ENCODE measurements at regions not wholly inside any gene's neighbourhood (a gene's known extent, or its start where the extent isn't known, plus 50 kb on each side); places are given as distances from the start of the nearest gene placed in this dataset.

- Histone ChIP-seq H3K4me3 (ENCODE audit: low read length) (no peak overlapping the region), H3K27ac (ENCODE audit: low read depth, low read length) (no peak overlapping the region), H3K9ac (ENCODE audit: low read length) (no peak overlapping the region), H3K27me3 (ENCODE audit: control insufficient read depth, insufficient read depth, low read length) (no peaks in the 10 kb centered on the region), H3K4me1 (ENCODE audit: control insufficient read depth, insufficient read depth, low read length) (no peaks in the 10 kb centered on the region), H3K36me3 (ENCODE audit: control insufficient read depth, insufficient read depth, low read length) (no peaks in the 10 kb centered on the region)
Measured at GRCh38 chr11:10916665-10917064, 58.8 kb upstream of the ZBED5 start.

- Histone ChIP-seq H3K27ac (ENCODE audit: low read depth, low read length) (no peak overlapping the region), H3K27me3 (ENCODE audit: control insufficient read depth, insufficient read depth, low read length) (no peaks in the 10 kb centered on the region), H3K9ac (ENCODE audit: low read length) (no peak overlapping the region), H3K4me1 (ENCODE audit: control insufficient read depth, insufficient read depth, low read length) (no peaks in the 10 kb centered on the region), H3K36me3 (ENCODE audit: control insufficient read depth, insufficient read depth, low read length) (no peaks in the 10 kb centered on the region), H3K4me3 (ENCODE audit: low read length) (no peak overlapping the region)
Measured at GRCh38 chr11:10914050-10914449, 56.2 kb upstream of the ZBED5 start.

- Histone ChIP-seq H3K4me1 (ENCODE audit: control insufficient read depth, insufficient read depth, low read length) (no peaks in the 10 kb centered on the region), H3K27me3 (ENCODE audit: control insufficient read depth, insufficient read depth, low read length) (no peaks in the 10 kb centered on the region), H3K4me3 (ENCODE audit: low read length) (no peak overlapping the region), H3K9ac (ENCODE audit: low read length) (no peak overlapping the region), H3K36me3 (ENCODE audit: control insufficient read depth, insufficient read depth, low read length) (no peaks in the 10 kb centered on the region), H3K27ac (ENCODE audit: low read depth, low read length) (no peak overlapping the region)
Measured at GRCh38 chr11:10913075-10913474, 55.2 kb upstream of the ZBED5 start.

- Histone ChIP-seq H3K4me3 (ENCODE audit: low read length) (no peak overlapping the region), H3K9ac (ENCODE audit: low read length) (no peak overlapping the region), H3K4me1 (ENCODE audit: control insufficient read depth, insufficient read depth, low read length) (no peaks in the 10 kb centered on the region), H3K36me3 (ENCODE audit: control insufficient read depth, insufficient read depth, low read length) (no peaks in the 10 kb centered on the region), H3K27me3 (ENCODE audit: control insufficient read depth, insufficient read depth, low read length) (no peaks in the 10 kb centered on the region), H3K27ac (ENCODE audit: low read depth, low read length) (no peak overlapping the region)
Measured at GRCh38 chr11:10911907-10912306, 54.1 kb upstream of the ZBED5 start.

GRCh38 chr11:10909141-10909883 is 51.5 kb upstream of the ZBED5 start:
- Histone ChIP-seq H3K4me3 (ENCODE audit: low read length) (no peak overlapping the region), H3K27ac (ENCODE audit: low read depth, low read length) (no peak overlapping the region), H3K9ac (ENCODE audit: low read length) (no peak overlapping the region), H3K27me3 (ENCODE audit: control insufficient read depth, insufficient read depth, low read length) (no peaks in the 10 kb centered on the region), H3K36me3 (ENCODE audit: control insufficient read depth, insufficient read depth, low read length) (no peaks in the 10 kb centered on the region), H3K4me1 (ENCODE audit: control insufficient read depth, insufficient read depth, low read length) (no peaks in the 10 kb centered on the region)

GRCh38 chr11:10908215-10908951 is 50.5 kb upstream of the ZBED5 start:
- Histone ChIP-seq H3K27me3 (ENCODE audit: control insufficient read depth, insufficient read depth, low read length) (no peaks in the 10 kb centered on the region), H3K4me1 (ENCODE audit: control insufficient read depth, insufficient read depth, low read length) (no peaks in the 10 kb centered on the region), H3K36me3 (ENCODE audit: control insufficient read depth, insufficient read depth, low read length) (no peaks in the 10 kb centered on the region), H3K4me3 (ENCODE audit: low read length) (no peak overlapping the region), H3K9ac (ENCODE audit: low read length) (no peak overlapping the region), H3K27ac (ENCODE audit: low read depth, low read length) (no peak overlapping the region)
